COLO829 (cell line): ENCODE measurements at regions not wholly inside any gene's neighbourhood (a gene's known extent, or its start where the extent isn't known, plus 50 kb on each side); places are given as distances from the start of the nearest gene placed in this dataset.

Experiments
- DNase-seq: peaks from one replicate; pipeline ENCODE4 v3.0.0; 2012; ENCODE audit warnings: low spot score

DNA sequence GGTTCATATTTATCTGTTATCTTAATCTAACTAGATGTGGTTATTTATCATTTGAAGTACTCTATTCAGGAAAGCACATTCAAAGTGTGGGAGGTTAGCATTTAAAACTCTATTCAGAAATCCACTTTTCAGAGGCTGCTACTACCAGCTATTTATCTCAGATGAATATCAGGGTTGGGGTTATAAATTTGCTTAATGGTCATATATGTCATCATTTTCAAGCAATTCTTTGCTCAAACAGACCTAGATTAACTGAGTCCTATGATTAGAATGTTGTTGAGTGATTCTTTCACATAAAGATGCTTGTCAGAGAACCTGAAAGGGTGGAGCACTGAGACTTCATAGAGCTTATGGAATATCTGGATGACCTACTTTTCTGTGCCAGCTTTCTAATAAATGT lies 436.9 kb upstream of the TGFBR2 start:
- DNase-seq = no peak

DNA sequence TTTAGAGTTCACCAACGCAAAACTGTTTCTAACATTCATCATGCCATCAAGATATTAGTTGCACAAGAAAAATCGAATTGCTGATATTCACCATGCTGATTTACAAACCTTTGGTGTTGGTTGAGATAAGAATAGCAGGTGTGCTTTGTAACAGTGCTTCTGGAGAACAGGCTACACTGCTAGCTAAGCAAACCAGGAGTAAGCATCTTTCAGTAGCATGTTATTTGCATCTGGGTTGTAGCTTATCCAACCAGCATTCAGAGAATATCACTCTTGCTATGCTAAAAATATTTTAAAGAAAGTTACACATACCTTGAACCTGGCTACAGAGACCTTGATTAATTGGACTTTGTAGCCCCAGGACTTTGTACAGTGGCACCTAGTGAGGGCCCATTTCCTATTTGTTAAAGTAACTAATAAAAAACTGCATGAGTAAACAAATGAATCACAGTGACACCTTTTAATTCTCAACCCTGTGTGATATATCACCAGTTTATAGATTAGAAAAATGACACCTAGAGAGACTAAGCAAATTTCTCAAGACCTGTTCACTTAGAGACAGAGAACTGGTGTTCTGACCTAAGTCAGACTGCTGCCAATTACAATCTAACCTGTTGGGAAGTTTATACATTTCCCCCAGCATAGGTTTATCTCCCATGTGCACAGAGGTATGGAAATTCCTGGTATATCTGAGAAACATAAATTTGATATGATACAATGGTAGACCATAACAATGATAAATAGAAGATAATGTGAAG lies 435.5 kb upstream of the TGFBR2 start:
- no peak for DNase-seq

DNA sequence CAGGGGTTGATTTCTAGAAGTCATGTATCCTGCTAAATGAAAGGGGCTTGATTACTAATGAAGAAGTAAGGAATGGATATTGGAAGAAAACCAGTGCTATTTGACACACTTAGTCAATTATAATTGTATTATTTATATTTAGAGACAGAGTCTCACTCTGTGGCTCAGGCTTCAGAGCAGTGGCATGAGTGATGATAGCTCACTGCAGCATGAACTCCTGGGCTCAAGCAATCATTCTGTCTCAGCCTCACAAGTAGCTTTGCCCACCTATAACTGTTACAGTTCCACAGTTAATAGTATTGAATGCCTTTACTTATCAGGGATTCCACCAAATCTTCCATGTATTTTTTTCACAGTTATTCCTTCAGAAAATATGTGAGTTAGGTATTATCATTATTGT lies 432.0 kb upstream of the TGFBR2 start:
- no peak for DNase-seq

DNA sequence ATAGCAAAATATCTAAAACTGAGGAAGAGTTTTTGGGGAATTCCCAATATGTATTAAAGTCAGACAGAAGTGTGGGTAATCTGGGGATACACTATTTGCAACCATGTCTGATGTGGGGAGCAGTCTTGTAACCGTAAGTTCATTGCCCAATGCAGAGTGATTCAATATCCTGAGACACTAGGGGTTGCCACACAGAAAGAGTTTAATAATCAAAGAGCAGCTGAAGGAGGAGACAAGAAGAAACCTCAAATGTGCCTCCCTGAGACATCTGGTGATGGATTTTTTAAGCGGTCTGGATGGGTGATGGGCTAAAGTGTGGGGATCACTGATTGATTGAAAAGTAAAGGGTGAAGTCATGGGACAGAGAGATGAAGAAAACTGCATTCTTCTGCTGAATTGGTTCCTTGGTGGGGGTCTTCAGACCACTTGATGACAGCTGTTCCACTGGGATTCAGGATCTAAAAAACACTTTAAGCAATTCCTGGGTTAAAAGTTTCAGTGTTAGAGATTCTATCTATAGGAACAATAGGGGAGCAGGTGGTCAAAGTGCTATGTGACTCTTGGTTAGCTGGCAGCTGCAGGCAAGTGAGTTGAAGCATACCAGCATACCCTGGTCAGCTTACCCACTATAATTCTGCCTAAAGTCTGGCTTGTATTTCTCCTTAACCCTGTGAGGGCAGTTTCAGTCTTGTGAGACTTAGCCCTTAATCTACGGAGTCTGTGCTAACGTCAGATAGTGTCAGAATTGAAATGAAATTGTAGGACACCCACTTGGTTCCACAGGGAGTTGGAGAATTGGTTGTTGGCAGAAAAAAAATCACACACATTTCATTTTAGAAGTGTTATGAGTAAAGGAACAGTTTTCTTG lies 425.9 kb upstream of the TGFBR2 start:
- no peak for DNase-seq

DNA sequence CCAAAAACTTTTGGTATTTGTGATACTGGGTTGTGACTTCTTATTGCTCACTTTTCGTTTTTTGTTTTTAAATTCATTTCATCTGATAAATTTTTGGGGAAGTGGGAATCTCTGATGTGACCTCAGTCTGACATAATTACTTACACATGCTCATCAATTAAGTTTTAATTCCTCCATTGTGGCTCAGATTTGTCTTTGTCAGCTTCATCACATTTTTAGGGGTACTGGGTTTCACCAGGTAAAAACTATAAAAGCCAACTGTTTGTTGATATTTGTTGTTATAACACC lies 425.3 kb upstream of the TGFBR2 start:
- no peak for DNase-seq

DNA sequence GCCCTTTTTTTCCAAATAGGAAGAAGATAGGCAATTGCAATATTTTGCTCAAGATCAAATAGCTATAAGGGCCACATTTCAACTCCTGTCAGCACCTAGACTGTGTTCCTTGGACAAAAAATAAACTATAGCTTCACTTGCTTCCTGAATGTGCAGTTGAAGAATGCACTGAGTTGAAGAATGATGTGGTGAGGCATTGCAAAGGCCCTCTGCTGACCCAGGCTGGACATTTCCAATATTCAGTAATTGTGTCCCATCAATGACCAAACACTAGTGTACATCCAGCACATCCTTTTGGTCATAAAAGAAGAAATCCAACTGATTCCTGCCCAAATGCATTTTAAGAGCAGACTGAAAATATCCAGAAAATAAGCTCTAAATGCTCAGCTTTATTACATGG lies 424.8 kb upstream of the TGFBR2 start:
- no peak for DNase-seq

DNA sequence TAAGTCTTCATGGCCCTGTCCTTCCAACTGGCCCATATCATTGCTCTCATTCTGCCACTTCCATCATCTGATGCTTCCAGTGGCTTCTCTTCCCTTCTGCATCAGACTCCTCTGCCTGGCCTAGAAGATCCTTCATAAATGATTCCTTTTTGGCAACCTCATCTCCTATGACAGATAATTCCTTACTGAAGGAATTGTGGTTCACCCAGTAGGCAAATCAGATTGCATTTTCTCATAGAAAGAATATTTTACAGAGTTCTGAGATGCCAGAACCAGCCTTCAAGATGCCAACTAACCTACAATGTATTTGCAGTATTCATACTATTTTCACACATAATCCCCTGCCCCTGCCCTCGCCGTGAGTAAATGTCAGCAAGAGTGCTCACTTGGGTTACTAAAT lies 423.0 kb upstream of the TGFBR2 start:
- no peak for DNase-seq

DNA sequence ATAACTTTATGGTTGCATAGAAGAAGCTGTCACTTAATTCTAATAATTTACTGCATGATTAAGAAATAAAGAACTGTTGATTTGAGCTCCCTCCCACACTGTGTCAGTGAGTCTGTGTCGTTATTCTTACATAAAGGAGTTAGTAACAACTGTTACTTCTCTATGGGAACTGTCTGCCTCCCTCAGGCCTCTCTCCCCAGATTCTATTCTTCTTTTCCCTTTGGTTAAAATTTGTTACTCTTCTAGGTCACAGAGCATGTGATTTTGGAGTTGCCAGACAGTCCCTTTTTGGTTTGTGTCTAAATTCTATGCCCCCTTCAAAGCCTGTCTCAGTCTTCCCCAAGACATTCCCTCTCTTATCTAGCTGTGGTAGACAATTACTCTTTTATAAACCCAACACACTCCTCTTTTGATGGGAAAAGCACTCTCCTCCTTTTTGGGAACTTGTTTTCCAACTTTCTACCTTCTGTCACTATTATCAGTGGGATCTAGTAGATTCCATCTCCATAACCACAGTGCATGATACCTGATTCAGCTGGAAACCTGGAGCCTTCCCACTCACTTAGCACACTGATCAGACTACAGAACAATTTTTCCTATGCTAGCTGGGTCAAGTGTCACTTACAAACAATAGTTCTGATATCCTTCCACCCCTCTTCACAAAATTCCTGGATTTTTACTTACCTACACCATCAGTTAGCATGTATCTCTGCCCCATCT lies 422.1 kb upstream of the TGFBR2 start:
- peak; percentile 44 for DNase-seq

DNA sequence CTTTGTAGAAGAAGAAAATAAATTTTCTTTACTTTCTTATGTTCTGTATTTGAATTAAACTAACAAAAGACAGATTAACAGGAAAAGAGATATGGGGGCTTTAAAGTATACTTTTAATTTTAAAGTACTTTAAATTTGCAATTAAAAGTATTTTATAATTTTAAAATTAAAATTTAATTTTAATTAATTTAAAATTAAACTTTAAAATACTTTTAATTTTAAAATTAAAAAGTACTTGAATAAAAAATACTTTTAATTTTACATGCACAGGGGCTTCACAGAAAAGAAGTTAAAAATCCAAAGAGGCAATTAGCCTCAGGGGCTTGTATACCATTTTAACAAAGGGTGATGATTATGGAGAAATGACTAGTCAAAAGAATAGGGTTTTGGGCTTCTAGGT lies 420.5 kb upstream of the TGFBR2 start:
- DNase-seq = no peak

DNA sequence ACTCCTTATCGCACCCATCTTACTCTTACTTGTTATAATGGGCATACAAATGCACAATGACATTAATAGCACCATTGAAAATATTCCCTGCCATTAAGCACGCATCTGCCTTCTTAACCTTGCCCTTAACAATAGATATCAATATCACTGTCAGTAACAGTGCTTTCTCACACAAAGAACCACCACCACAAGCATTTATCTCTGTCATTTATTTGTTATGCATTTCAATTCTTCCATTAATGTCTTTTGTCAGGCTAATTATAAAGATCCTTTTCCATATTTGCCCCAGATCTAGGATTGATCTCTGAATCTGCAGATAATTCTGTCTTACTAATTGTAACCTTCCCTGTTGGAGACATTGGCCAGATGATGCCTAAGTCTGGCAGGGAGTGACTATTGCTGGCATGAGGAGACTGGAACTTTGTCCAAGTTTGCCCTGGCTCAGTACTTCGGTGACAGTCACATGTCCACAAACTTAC lies 419.6 kb upstream of the TGFBR2 start:
- DNase-seq = no peak

DNA sequence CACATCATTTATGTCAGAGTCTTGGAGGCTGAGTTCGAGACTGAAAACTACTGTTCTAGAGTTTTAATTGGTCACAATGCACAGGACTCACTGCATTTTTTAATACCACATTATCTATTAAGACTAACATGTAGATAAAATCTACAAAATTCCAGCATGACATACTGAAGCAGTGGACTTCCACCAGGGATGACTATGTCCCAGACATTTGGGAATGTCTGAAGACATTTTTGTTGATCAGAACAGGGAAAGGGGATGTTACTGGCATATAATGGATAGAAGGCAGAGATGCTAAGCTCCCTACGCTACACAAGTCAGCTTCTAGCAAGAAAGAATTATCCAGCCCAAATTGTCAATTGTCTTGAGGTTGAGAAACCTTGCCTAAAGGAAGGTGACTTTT lies 419.0 kb upstream of the TGFBR2 start:
- DNase-seq = no peak

DNA sequence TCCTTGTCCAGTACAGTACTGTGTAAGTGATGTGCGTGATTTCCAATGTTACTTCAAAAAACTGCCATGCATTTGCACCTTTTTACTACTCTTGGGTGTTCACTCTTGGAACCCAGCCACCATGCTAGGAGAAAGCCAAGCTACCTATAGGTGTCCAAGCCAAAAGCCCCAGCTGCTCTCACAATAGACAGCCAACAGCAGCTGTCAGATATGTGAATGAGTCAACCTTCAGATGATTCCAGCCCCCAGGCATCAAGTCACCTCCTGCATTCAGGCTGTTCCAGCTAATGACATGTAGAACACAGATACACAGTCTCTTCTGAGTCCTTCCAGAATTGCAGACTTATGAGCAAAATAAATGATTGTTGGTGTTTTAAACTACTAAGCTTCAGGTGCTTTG lies 417.7 kb upstream of the TGFBR2 start:
- DNase-seq = no peak

DNA sequence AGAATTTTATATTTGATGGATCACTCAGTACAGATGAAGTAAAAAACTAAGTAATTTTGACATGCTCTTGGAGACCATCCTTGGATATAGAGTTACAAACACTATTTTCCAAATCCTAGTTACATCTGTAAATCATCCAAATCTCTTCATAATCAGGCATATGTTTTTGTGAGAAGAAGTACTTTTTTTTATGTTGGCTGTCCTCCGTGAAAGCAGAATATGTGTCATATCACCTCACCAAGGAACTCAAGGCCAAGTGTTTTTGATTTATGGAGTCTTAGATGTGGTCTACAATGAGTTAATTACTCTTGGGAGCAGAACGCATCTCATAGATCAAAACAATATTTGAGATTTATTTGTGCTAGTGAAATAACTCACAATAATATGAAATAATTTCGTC lies 416.5 kb upstream of the TGFBR2 start:
- DNase-seq = no peak

DNA sequence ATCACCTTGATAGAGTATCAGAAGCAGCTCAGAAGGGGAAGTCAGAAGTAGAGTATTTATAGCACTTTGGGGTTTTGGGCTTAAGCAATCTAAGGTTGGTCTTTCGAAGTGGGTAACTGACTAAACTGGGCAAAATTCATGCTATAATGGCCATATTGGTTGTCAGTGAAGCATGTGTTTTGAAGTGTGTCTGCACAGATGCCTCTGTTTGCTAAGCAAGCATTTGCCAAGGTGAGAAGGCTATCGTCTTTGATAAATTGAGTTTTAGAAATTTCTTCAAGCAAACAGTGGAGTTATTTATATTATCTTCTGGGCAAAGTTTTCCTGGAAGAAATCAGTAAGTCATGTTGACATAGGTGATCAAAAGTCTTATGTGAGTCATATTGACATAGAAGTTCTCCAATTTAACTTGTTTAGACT lies 412.8 kb upstream of the TGFBR2 start:
- no peak for DNase-seq

DNA sequence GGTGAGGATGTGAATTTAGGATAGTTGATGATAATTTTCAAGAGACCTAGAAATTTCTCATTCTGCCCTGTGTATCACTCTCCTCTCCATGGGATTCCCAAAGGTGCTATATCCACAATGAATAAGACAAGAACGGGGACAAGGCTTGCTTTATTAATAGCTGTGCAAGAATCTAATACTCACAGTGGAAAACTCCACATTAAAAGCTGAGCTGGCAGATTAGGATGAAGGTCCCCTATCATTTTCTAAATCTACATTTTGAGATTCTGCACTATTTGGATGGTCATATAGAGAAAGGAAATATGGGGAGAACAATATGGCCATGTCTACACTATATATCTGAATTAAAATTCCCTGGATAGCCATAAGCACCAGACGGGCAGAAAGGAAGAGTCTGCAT lies 411.0 kb upstream of the TGFBR2 start:
- DNase-seq = no peak

DNA sequence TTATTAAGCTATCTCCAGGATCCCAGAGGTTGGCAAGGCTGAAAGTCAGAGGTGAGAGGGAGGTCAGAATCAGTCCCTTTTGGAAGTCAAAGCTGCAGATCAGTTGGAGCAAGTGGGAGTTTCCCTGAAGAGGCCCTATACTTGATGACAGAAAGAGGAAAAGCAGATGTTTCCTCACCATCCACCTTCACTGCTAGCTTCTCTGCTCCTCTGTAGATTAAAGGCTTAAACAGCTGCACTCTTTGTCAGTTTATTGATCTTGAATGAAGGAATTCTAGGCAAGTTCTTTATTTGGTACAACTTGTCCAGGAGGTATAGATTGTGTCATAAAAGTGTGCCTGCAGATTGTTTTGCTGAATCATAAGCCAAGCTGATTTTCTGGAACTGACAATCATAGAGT lies 408.2 kb upstream of the TGFBR2 start:
- no peak for DNase-seq

DNA sequence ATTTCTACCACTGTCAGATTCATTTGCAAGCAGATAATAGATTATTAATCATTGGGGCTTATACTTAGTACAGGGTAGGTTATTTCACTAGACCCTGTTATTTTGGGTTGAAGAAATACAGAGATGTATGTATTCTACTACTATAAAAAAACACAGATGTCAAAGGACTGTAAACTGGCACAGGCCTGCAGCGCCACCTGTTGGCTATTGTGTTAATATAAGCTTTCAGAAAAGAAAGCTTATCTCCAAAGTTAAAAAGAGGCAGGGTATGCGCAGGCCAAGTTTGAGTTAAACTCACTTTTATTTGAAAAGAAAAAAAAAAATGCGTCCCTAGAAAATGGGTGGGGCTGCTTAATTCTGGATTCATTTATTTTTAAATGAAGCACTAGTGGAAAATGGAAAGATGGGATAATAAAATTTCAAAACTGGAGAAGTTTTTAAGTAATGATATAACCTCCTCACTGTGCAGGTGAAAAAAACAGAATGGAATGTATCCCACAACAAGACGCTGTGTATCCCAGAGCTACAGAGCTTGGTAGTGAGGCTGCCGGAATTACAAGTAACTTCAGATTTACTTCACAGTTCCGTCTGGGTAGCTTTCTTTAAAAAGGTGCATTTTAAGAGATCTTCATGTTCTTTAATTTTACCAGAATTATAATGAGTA lies 407.2 kb upstream of the TGFBR2 start:
- DNase-seq = peak; percentile 63

DNA sequence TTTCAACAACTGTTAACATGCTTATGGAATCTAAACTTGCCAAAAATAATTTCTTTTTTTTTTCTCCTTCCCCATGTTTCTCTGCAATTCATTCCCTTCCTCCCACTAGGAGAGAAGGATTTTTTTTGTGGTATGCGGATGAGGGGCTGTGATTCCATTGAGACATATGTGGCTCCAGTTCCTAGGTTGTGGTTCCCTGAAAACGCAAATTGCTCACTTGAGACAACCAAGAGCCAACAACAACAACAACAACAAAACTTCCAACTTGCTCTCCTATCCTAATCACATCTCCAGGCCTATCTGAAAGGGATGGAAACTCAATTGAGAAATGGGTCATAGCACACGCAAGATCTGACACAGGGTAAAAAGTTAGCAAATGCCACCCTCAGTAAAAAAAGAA lies 406.5 kb upstream of the TGFBR2 start:
- DNase-seq = no peak

DNA sequence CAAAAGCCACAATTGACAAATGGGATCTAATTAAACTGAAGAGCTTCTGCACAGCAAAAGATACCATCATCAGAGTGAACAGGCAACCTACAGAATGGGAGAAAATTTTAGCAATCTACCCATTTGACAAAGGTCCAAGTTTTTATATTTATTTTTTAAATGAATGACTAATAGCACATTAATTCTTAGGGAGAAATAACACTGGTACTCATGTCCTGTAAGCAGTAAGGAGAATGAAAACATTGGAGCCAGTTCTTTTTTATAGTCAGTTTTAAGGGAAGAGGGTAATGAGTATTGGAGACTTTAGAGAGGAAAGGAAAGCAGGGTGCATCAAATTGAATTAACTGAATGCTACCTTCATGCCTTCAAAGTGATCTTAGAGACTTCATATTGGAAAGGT lies 404.7 kb upstream of the TGFBR2 start:
- no peak for DNase-seq

DNA sequence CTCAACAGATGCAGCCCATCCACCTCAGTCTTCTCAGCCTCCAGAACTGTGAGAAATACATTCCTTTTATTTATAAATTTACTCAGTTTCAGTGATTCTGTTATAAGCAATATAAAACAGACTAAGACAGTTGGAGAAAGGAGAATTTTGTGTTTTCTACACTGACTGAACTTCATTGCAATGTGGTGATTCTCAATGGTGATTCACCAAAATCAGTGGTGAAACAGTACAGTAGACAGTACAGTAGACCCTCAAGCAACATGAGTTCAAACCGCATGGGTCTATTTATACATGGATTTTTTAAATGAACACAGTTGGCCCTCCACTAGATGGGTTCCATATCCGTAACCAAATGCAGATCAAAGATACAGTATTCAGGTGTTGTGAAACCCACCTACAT lies 403.1 kb upstream of the TGFBR2 start:
- no peak for DNase-seq

DNA sequence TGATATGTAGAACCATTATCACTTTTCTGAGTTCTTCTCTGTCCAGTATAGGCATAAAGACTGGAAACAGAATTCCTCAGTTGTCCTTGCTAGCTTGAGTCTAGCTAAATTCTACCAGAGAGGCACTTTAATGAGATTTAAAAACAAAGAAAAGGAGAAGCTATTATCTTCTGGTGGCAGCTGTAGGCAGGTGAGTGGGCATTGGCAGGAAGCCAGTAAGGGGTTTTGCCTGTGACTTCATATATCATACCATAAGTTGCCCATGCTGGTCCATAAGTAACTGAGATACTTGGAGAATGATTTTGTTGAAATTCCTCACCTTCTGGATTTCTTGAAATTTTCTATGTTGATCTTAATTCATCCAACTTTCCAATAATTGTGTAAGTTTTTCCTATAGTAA lies 402.3 kb upstream of the TGFBR2 start:
- no peak for DNase-seq

DNA sequence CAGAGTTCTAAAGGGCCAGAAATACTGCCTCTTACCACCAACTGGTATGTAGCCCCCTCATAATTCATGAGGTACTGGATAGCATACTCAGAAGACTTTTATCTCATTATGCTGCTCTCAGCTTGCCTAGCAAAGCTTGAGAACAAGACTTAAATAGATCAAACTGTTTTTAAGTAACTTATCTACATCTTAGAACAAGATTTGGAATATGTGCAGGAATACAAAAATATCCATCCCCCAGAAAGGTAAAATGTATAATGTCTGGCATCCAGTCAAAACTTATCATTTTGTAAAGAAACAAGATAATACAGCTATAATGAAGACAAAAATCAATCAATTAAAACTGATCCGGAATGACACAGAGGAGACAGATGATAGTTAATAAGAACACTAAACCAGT lies 400.4 kb upstream of the TGFBR2 start:
- DNase-seq = no peak

DNA sequence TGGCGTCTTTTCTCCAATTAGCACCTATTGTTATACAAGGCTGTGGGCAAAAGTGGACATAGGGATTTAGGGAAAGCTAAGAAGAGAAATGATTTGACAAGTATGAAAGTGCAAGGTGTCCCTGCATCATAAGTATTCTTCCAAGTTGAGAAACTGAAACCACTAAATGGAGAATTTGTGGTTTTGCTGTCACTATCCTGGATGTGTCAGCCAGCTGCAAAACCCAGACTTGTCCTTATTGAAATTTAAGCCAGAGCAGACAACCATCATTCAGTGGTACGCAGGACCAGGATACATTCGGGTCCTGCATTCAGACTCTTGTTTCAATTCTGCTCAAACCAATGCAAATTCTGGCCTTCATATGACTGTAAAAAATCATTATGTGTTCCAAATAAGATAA lies 384.8 kb upstream of the TGFBR2 start:
- DNase-seq = no peak
